HUES48 (cell line): ENCODE measurements at regions not wholly inside any gene's neighbourhood (a gene's known extent, or its start where the extent isn't known, plus 50 kb on each side); places are given as distances from the start of the nearest gene placed in this dataset.

Experiments
- H3K27ac ChIP-seq: one replicate; pipeline ENCODE4 v1.7.0; 2013; ENCODE audit warnings: low read depth, low read length, inconsistent platforms
- H3K27me3 ChIP-seq: 2 replicates; pipeline ENCODE4 v1.6.1; 2013; ENCODE audit warnings: mild to moderate bottlenecking, low read length; ENCODE audit not compliant: control insufficient read depth, insufficient read depth
- H3K36me3 ChIP-seq: 2 replicates; pipeline ENCODE4 v1.6.1; 2013; ENCODE audit warnings: low read length; ENCODE audit not compliant: control insufficient read depth, insufficient read depth
- H3K4me1 ChIP-seq: 2 replicates; pipeline ENCODE4 v1.6.1; 2013; ENCODE audit warnings: mild to moderate bottlenecking, low read length; ENCODE audit not compliant: control insufficient read depth, insufficient read depth
- H3K4me3 ChIP-seq: 2 replicates; pipeline ENCODE4 v1.5.1; 2013; ENCODE audit warnings: mild to moderate bottlenecking, low read depth, low read length
- H3K9ac ChIP-seq: 2 replicates; pipeline ENCODE4 v1.6.1; 2013; ENCODE audit warnings: mild to moderate bottlenecking, low read depth, low read length, moderate library complexity
- H3K9me3 ChIP-seq: 2 replicates; pipeline ENCODE4 v1.6.1; 2013; ENCODE audit warnings: low read length; ENCODE audit not compliant: control insufficient read depth, insufficient read depth

GRCh38 chr15:98433856-98434255, 214.5 kb upstream of the IGF1R start:
- H3K4me3 ChIP-seq: no peak overlapping the region
- no peak overlapping the region for H3K9ac ChIP-seq
- no peaks in the 10 kb centered on the region for H3K4me1 ChIP-seq
- 0 out of 2 replicates have a peak, but pooled peaks cover 3% of the 10 kb centered on the region for H3K9me3 ChIP-seq
- no peaks in the 10 kb centered on the region for H3K36me3 ChIP-seq
- H3K27ac ChIP-seq: no peak overlapping the region
- H3K27me3 ChIP-seq: peaks cover 15% of the 10 kb centered on the region

GRCh38 chr15:98437752-98438151, 210.6 kb upstream of the IGF1R start:
- no peak overlapping the region for H3K4me3 ChIP-seq
- H3K36me3 ChIP-seq: no peaks in the 10 kb centered on the region
- no peak overlapping the region for H3K27ac ChIP-seq
- H3K4me1 ChIP-seq: peaks cover 3% of the 10 kb centered on the region; the same call in 1 of the 2 replicates
- H3K27me3 ChIP-seq: no peaks in the 10 kb centered on the region
- no peaks in the 10 kb centered on the region for H3K9me3 ChIP-seq
- no peak overlapping the region for H3K9ac ChIP-seq

- no peak overlapping the region for H3K4me3 ChIP-seq
- no peaks in the 10 kb centered on the region for H3K36me3 ChIP-seq
- no peaks in the 10 kb centered on the region for H3K27me3 ChIP-seq
- no peak overlapping the region for H3K9ac ChIP-seq
- H3K9me3 ChIP-seq: no peaks in the 10 kb centered on the region
- H3K27ac ChIP-seq: no peak overlapping the region
- H3K4me1 ChIP-seq: peaks cover 4% of the 10 kb centered on the region; the same call in 1 of the 2 replicates
These were observed 210.0 kb upstream of the IGF1R start for GRCh38 chr15:98438326-98438725.

GRCh38 chr15:98438907-98439306, 209.4 kb upstream of the IGF1R start:
- no peaks in the 10 kb centered on the region for H3K27me3 ChIP-seq
- no peaks in the 10 kb centered on the region for H3K36me3 ChIP-seq
- H3K9me3 ChIP-seq: no peaks in the 10 kb centered on the region
- no peak overlapping the region for H3K4me3 ChIP-seq
- H3K9ac ChIP-seq: no peak overlapping the region
- H3K27ac ChIP-seq: no peak overlapping the region
- H3K4me1 ChIP-seq: peaks cover 4% of the 10 kb centered on the region; the same call in 1 of the 2 replicates

GRCh38 chr15:98439523-98439942, 208.8 kb upstream of the IGF1R start:
- no peak overlapping the region for H3K27ac ChIP-seq
- peaks cover 4% of the 10 kb centered on the region; the same call in 1 of the 2 replicates for H3K4me1 ChIP-seq
- H3K27me3 ChIP-seq: no peaks in the 10 kb centered on the region
- no peak overlapping the region for H3K4me3 ChIP-seq
- H3K9ac ChIP-seq: no peak overlapping the region
- no peaks in the 10 kb centered on the region for H3K36me3 ChIP-seq
- H3K9me3 ChIP-seq: no peaks in the 10 kb centered on the region

GRCh38 chr15:98440917-98441316, 207.4 kb upstream of the IGF1R start:
- Histone ChIP-seq H3K4me3 (no peak overlapping the region), H3K27ac (no peak overlapping the region), H3K9me3 (no peaks in the 10 kb centered on the region), H3K36me3 (no peaks in the 10 kb centered on the region), H3K9ac (no peak overlapping the region), H3K27me3 (no peaks in the 10 kb centered on the region), H3K4me1 (peaks cover 4% of the 10 kb centered on the region; the same call in 1 of the 2 replicates)

GRCh38 chr15:98441599-98441998, 206.7 kb upstream of the IGF1R start:
- no peaks in the 10 kb centered on the region for H3K36me3 ChIP-seq
- H3K9me3 ChIP-seq: no peaks in the 10 kb centered on the region
- peaks cover 4% of the 10 kb centered on the region; the same call in 1 of the 2 replicates for H3K4me1 ChIP-seq
- no peak overlapping the region for H3K4me3 ChIP-seq
- no peak overlapping the region for H3K9ac ChIP-seq
- no peak overlapping the region for H3K27ac ChIP-seq
- no peaks in the 10 kb centered on the region for H3K27me3 ChIP-seq

- H3K27ac ChIP-seq: no peak overlapping the region
- H3K27me3 ChIP-seq: no peaks in the 10 kb centered on the region
- H3K36me3 ChIP-seq: no peaks in the 10 kb centered on the region
- no peak overlapping the region for H3K4me3 ChIP-seq
- H3K4me1 ChIP-seq: peaks cover 4% of the 10 kb centered on the region; the same call in 1 of the 2 replicates
- no peak overlapping the region for H3K9ac ChIP-seq
- no peaks in the 10 kb centered on the region; the same call in 1 of the 2 replicates for H3K9me3 ChIP-seq
These were observed 205.9 kb upstream of the IGF1R start for GRCh38 chr15:98442379-98442833.

GRCh38 chr15:98442901-98443300, 205.4 kb upstream of the IGF1R start:
- Histone ChIP-seq H3K27me3 (no peaks in the 10 kb centered on the region), H3K4me3 (no peak overlapping the region), H3K9me3 (no peaks in the 10 kb centered on the region; the same call in 1 of the 2 replicates), H3K9ac (no peak overlapping the region), H3K36me3 (no peaks in the 10 kb centered on the region), H3K27ac (no peak overlapping the region), H3K4me1 (peaks cover 4% of the 10 kb centered on the region; the same call in 1 of the 2 replicates)

- Histone ChIP-seq H3K4me3 (no peak overlapping the region), H3K27me3 (no peaks in the 10 kb centered on the region), H3K9me3 (peaks cover 3% of the 10 kb centered on the region; the same call in 1 of the 2 replicates), H3K36me3 (no peaks in the 10 kb centered on the region), H3K9ac (no peak overlapping the region), H3K27ac (no peak overlapping the region), H3K4me1 (peaks cover 4% of the 10 kb centered on the region; the same call in 1 of the 2 replicates)
These were observed 204.8 kb upstream of the IGF1R start for GRCh38 chr15:98443526-98443925.

- Histone ChIP-seq H3K9ac (no peak overlapping the region), H3K4me3 (no peak overlapping the region), H3K36me3 (no peaks in the 10 kb centered on the region), H3K27me3 (no peaks in the 10 kb centered on the region), H3K27ac (no peak overlapping the region), H3K4me1 (peaks cover 4% of the 10 kb centered on the region; the same call in 1 of the 2 replicates), H3K9me3 (peaks cover 3% of the 10 kb centered on the region; the same call in 1 of the 2 replicates)
These were observed 204.2 kb upstream of the IGF1R start for GRCh38 chr15:98444138-98444537.
